HG03521 (cell line): ENCODE measurements at regions not wholly inside any gene's neighbourhood (a gene's known extent, or its start where the extent isn't known, plus 50 kb on each side); places are given as distances from the start of the nearest gene placed in this dataset.

Experiments
- ATAC-seq: cut with Tn5 transposase; IDR thresholded peaks from one replicate; pipeline ENCODE4 v1.9.1; 2021; ENCODE audit warnings: mild to moderate bottlenecking, moderate library complexity; ENCODE audit not compliant: unreplicated experiment

DNA sequence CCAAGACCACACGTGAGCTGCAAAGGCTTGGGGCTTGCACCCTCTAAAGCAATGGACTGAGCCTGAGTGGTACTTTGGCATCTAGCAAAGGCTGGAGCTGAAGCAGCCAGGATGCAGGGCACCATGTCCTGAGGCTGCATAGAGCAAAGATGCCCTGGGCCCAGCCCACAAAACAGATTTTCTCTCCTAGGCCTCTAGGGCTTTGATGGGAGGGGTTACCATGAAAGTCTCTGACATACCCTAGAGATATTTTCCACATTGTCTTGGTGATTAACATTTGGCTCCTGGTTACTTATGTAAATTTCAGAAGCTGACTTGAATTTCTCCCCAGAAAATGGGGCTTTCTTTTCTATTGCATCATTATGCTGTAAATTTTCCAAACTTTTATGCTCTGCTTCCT, 438.3 kb downstream of the SLC16A7 start:
- no peak for ATAC-seq

DNA sequence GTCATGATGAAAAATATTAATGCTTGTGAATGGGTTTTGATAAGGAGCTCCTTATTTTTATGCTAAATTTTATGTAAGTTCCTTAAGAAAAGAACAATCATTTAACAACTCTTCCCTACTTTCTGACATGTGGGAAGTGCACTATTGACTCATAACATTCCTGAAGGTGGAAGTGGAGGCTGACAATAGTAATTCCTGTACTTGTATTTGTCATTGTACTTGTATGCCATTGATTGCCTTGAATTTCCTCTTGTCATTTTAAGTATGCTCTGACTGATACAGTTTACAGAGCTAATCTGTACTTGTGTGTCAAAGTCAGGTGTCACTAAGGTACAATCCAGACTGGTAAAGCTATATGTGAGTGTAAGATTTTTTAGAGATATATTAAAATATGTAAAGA, 440.0 kb downstream of the SLC16A7 start:
- no peak for ATAC-seq

GRCh38 chr12:60042835-60043234, 447.0 kb downstream of the SLC16A7 start:
- ATAC-seq: no peak

DNA sequence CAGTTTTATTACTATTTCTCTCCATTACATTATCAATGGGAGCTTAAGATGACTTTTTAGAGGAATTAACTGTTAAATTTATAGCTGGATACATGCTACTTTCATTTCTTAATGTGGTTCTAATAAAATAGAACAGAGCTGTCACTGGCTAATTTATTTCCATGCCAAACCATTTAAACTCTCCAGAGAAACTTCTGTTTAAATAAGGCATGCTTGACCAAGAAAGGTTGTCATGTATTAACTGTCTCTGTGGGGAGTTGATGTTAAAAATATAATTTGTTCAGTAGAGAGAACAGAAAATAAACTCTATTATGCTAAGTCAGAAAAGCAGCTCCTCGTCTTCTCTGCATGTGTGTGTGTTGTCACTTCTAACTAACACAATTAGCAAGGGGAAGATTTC, 447.4 kb downstream of the SLC16A7 start:
- no peak for ATAC-seq

DNA sequence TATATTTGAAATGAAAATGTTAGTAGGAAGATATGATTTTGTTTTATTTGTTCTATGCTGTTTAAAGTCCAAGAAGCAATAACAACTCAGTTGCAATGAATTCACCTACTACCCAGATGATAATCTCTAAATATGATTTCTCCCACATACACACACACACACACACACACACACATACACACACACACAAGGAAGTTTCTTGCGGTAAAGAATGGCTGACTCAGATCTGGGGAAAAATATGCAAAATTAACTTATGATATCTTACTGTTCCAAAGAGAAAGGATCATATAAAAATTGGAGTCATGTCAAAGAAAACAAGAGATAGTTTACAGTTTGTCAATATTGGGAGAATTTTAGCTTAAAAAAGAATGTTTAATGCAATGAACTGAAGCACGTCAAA, 456.7 kb downstream of the SLC16A7 start:
- no peak for ATAC-seq

DNA sequence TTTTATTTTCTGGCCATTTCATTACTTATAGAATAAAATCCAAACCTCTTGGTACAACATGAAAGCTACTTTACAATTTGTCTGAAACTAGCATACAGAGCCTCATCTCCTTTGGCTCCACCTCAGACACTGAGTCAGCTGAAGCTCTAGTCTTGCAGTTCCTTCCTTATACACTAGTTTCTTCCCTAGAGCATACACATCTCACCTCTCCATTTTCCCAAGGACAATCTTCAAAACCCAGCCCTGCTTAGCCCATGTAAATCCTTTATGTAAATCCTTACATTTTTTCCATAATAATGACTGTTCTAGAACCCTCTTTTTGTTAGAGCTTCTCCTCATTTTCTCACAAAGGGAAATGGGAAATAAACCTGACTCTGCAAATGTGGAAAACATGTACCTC, 463.4 kb downstream of the SLC16A7 start:
- no peak for ATAC-seq

- no peak for ATAC-seq
These were observed 470.8 kb downstream of the SLC16A7 start for GRCh38 chr12:60066655-60067054.

- ATAC-seq: no peak
These were observed 474.7 kb downstream of the SLC16A7 start for GRCh38 chr12:60070552-60070951.

GRCh38 chr12:60071759-60072191, 475.9 kb downstream of the SLC16A7 start:
- no peak for ATAC-seq

DNA sequence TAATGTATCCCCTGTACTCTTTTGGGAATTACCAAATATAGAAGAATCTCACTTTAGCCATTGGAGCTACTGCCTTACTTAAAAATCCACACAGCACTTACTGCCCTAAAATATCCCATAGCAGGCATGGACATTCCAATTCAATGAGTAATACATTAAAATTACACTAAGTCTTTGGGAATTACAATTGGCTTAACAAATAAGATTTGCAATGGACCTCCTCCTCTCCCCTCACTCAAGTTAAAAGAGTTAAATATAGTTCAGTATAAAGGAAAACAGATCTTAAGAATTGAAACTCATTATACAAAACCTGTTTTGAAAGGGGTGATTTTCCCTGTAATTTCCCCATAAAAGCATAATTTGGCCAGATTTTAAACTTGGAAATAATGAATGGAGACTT, 477.1 kb downstream of the SLC16A7 start:
- ATAC-seq: no peak

DNA sequence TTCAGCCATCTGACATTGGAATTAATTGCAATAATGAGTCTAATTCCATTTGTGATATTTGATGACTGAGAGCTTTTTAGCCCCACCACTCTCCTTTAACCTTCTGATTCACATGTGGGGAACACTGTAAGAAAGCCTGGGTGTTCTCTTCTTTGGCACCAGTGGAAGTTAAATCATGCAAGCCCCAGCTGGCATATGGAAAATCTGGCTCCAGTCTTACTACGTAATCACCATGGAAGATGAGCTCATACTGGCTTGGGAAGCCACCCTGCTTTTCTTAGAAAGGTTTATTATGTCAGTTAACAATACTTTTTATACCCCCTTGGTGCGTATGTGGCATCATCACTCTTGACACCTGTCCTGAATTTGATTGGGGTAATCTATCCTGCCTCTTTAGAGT, 479.3 kb downstream of the SLC16A7 start:
- ATAC-seq: no peak

DNA sequence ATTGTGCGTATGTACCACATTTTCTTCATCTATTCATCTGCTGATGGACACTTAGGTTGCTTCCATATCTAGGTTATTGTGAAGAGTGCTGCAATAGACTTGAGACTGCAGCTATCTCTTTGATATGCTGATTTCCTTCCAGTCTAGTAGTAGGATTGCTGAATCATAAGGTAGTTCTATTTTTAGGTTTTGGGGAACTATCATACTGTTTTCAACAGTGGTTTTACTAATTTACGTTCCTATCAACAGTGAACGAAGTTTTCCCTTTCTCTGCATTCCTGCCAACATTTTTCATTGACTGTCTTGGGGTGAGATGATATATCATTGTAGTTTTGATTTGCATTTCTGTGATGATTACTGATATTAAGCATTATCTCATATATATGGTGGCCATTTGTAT, 482.2 kb downstream of the SLC16A7 start:
- ATAC-seq: no peak

DNA sequence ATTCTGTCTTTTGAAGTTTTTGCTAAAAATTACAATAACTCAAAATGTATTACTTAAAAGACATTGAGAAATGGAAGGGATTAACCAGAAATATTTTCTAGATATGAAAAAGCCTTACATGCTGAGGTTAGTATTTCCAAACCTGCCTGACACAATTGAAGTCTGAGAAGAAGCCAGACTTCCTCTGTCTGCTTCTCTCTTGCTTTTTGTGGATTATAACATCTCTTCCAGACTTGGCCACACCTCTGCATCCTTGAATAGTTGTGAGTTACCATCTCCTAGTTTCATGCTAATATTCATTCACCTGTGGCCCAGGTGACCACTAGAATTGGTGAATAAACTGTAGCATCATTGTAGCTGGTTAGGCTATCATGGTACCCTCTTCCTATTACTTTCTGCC, 497.6 kb downstream of the SLC16A7 start:
- ATAC-seq: no peak

- ATAC-seq: no peak
These were observed 498.6 kb downstream of the SLC16A7 start for GRCh38 chr12:60094436-60094835.

DNA sequence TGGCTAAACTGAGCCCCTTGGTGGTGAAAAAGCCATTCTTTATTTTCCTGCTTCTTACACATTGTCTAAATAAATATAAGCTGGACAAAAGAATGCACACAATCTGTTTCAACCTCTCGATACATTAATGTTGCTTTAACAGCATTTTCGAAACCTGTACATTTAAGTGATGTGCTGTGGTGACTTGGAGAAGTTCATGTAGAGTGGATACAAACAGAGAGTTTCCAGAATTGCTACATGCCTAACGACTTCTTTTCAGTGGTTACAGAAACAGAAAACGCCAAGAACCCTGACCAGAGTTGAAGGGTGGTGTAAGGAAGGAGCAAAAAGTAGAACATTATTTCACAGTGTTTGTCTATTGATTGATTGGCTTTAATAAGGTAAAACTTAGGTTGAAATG, 500.9 kb downstream of the SLC16A7 start:
- ATAC-seq: no peak

GRCh38 chr12:60100160-60100559, 504.3 kb downstream of the SLC16A7 start:
- no peak for ATAC-seq

GRCh38 chr12:60100852-60101251, 505.0 kb downstream of the SLC16A7 start:
- no peak for ATAC-seq

DNA sequence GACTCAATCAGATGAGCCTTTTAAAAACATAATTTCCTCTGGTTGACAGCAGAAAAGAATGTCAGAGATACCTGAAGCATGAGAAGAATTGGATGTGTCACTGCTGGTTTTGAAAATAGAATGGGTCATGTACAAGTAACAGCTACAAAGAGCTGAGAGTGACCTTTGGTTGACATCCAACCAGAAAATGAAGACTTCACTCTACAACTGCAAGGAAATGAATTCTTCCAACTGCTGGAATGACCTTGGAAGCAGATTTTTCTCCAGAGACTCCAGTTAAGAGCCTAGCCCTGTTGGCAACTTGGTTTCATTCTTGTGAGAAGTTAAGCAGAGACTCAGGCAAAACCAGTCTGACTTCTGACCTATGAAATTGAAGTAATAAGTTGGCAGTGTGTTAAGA, 505.9 kb downstream of the SLC16A7 start:
- no peak for ATAC-seq

GRCh38 chr12:60106214-60106613, 510.4 kb downstream of the SLC16A7 start:
- no peak for ATAC-seq

- no peak for ATAC-seq
These were observed 512.2 kb downstream of the SLC16A7 start for GRCh38 chr12:60107992-60108391.

DNA sequence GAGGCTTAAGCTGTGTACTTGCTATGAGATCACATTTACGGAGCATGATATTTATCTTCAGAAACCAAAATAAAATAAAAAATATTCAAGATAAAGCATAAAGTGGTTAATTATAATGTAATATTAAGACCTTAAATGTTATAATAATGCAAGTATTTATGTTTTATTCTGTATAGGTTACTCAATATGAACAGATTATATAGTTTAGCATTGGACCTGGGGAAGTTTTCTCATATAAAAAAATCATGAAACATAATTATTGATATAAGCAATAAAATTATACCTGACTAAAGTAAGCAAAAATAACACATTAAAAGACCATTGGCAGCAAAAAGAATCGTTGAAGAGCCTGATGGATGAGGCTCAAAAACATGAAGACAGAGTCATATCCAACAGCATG, 516.2 kb downstream of the SLC16A7 start:
- no peak for ATAC-seq

GRCh38 chr12:60112763-60113162, 516.9 kb downstream of the SLC16A7 start:
- no peak for ATAC-seq

DNA sequence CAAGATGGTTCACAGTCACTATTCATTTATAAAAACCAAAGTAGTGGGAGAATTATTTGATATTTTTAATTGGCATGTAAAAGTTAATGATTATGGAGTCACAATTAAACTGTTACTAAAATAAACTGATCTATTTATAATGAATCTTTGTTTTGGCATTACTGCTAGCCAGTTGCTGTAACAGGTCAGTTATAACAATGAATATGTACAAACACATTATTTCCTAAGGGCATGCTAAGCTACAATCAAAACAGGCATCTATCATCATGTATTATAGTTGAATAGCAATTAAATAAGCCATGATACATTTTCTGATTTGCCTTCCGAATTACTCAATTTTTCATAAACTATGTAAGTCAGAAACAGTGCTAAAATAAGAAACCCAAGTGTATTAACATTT, 518.3 kb downstream of the SLC16A7 start:
- ATAC-seq: no peak

GRCh38 chr12:60119327-60119726, 523.5 kb downstream of the SLC16A7 start:
- no peak for ATAC-seq
